ENCODE measurements at regions not wholly inside any gene's neighbourhood (a gene's known extent, or its start where the extent isn't known, plus 50 kb on each side); places are given as distances from the start of the nearest gene placed in this dataset.

DNA sequence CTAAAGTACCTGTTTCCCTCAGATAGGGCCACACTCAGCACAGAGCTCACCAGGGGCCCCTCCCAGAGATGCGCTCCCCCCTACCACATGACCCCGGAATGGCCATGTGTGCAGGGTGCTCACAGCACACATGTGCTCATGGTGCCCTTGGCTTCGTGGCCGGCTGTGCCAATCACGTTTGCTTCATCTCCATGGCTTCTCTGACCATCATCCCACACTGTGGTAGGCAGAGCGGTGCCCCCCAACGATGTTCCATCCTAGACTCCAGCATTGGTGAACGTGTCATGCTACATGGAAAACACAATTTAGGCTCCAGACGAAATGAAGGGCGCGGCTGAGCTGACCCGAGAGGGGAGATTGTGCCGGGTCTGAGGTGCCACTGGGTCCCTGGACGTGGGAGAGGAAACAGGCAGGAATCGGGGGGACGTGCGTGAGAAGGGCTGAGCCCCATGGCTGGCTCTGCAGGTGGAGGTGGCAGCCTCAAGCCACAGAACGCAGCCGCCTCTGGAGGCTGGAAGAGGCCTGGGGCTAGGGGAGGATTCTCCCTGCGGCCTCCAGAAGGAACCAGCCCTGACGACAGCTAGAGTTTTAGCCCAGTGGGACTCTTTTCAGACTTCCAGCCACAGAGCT, 126.5 kb downstream of the DLL1 start:
- no peak for TF ChIP-seq POLR2A (IDR thresholded peaks at IDR 0.05)
- TF ChIP-seq, protein P1, sequence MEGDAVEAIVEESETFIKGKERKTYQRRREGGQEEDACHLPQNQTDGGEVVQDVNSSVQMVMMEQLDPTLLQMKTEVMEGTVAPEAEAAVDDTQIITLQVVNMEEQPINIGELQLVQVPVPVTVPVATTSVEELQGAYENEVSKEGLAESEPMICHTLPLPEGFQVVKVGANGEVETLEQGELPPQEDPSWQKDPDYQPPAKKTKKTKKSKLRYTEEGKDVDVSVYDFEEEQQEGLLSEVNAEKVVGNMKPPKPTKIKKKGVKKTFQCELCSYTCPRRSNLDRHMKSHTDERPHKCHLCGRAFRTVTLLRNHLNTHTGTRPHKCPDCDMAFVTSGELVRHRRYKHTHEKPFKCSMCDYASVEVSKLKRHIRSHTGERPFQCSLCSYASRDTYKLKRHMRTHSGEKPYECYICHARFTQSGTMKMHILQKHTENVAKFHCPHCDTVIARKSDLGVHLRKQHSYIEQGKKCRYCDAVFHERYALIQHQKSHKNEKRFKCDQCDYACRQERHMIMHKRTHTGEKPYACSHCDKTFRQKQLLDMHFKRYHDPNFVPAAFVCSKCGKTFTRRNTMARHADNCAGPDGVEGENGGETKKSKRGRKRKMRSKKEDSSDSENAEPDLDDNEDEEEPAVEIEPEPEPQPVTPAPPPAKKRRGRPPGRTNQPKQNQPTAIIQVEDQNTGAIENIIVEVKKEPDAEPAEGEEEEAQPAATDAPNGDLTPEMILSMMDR (IDR thresholded peaks at IDR 0.05): no peak

All from testis (tissue), 2 donors.